GM12872 (cell line): ENCODE measurements at regions not wholly inside any gene's neighbourhood (a gene's known extent, or its start where the extent isn't known, plus 50 kb on each side); places are given as distances from the start of the nearest gene placed in this dataset.

Source experiments
- CTCF ChIP-seq: IDR thresholded peaks from 3 replicates; pipeline ENCODE4 v1.5.1; 2011; ENCODE audit warnings: low read depth, mild to moderate bottlenecking, low read length, moderate library complexity; ENCODE audit not compliant: insufficient read depth

GRCh38 chr19:5282901-5283300, 57.7 kb downstream of the PTPRS start:
- TF ChIP-seq CTCF = no peak

- no peak for TF ChIP-seq CTCF
Observed at GRCh38 chr19:5281588-5281987, 59.0 kb downstream of the PTPRS start.

- TF ChIP-seq CTCF = no peak
Observed at GRCh38 chr19:5273782-5274181, 66.8 kb downstream of the PTPRS start.

GRCh38 chr19:5271145-5271544, 69.5 kb downstream of the PTPRS start:
- peak; percentile 41; the same call in 2 of the 3 replicates for TF ChIP-seq CTCF

- no peak for TF ChIP-seq CTCF
Observed at GRCh38 chr19:5269926-5270325, 70.7 kb downstream of the PTPRS start.

- TF ChIP-seq CTCF = no peak
Observed at GRCh38 chr19:5269279-5269678, 71.3 kb downstream of the PTPRS start.

GRCh38 chr19:5268801-5269200, 71.8 kb downstream of the PTPRS start:
- no peak for TF ChIP-seq CTCF

- TF ChIP-seq CTCF = no peak
Observed at GRCh38 chr19:5265260-5265659, 75.4 kb downstream of the PTPRS start.
